ENCODE measurements at regions not wholly inside any gene's neighbourhood (a gene's known extent, or its start where the extent isn't known, plus 50 kb on each side); places are given as distances from the start of the nearest gene placed in this dataset.

DNA sequence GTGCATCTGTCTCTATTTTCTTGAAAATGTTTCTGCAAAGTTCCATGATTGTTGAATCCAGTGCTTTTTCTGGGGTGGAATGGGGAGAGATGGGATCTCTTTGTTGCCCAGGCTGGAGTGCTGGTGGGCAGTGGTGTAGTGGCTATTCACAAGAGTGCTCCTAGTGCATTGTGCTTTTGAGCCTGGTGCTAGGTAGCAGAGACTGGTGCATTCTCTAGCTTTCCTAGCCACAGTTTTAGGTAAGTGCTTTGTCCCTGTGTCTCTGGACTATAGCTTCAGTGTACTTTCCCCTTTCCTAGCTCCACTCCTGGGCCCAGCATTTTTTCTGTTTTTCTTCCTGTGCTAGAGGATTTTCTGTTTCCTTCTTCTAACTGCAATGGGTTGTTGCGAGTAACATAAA lies 825.6 kb downstream of the SLITRK6 start:
- TF ChIP-seq, protein P1, sequence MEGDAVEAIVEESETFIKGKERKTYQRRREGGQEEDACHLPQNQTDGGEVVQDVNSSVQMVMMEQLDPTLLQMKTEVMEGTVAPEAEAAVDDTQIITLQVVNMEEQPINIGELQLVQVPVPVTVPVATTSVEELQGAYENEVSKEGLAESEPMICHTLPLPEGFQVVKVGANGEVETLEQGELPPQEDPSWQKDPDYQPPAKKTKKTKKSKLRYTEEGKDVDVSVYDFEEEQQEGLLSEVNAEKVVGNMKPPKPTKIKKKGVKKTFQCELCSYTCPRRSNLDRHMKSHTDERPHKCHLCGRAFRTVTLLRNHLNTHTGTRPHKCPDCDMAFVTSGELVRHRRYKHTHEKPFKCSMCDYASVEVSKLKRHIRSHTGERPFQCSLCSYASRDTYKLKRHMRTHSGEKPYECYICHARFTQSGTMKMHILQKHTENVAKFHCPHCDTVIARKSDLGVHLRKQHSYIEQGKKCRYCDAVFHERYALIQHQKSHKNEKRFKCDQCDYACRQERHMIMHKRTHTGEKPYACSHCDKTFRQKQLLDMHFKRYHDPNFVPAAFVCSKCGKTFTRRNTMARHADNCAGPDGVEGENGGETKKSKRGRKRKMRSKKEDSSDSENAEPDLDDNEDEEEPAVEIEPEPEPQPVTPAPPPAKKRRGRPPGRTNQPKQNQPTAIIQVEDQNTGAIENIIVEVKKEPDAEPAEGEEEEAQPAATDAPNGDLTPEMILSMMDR (IDR thresholded peaks at IDR 0.05; ENCODE audit: insufficient read depth, low read depth, low read length, missing control alignments): no peak
- no peak for DNase-seq (ENCODE audit: low read depth)
- H3K4me3 ChIP-seq (ENCODE audit: low read depth, low read length): no peak overlapping the region

DNA sequence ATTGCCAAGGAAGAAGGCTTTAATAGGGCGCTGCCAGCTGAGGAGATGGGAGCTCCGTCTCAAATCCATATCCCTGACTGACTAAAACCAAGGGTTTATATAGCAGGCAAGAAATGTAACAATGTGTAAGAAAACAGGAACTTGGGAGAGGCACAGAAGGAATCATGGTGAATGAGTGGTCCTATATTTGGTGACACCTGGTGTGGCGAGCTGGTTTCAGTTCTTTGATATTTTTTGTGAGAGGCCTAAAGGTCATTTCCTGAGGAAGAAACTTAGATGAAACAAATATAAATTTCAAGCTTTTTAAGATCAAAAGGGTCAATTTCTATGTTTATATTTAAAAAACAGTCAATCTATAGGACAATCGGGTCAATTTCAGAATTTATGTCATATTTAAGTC lies 826.3 kb downstream of the SLITRK6 start:
- no peak overlapping the region for H3K4me3 ChIP-seq (ENCODE audit: low read depth, low read length)
- TF ChIP-seq, protein P1 (IDR thresholded peaks at IDR 0.05; ENCODE audit: insufficient read depth, low read depth, low read length, missing control alignments): no peak
- no peak for DNase-seq (ENCODE audit: low read depth)

DNA sequence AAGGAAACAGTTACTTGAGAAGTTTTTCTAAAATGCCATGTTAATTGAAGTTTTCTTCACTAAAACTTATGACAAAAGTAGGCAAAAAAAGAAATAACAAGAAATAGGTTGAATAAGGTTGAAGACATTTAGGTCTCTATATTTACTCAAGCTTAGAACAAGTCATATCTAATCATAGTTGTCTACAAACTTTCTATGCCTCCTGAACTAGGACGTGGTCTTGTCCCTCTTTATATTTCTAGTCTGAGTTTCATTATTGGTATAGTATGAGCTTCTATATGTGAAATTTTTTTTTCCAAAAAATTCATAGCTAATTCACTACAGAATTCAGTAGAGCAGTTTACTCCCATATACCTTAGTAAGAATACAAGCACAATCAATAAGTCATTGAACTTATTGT lies 836.4 kb downstream of the SLITRK6 start:
- TF ChIP-seq, protein P1 (IDR thresholded peaks at IDR 0.05; ENCODE audit: insufficient read depth, low read depth, low read length, missing control alignments): no peak
- DNase-seq (ENCODE audit: low read depth): no peak

DNA sequence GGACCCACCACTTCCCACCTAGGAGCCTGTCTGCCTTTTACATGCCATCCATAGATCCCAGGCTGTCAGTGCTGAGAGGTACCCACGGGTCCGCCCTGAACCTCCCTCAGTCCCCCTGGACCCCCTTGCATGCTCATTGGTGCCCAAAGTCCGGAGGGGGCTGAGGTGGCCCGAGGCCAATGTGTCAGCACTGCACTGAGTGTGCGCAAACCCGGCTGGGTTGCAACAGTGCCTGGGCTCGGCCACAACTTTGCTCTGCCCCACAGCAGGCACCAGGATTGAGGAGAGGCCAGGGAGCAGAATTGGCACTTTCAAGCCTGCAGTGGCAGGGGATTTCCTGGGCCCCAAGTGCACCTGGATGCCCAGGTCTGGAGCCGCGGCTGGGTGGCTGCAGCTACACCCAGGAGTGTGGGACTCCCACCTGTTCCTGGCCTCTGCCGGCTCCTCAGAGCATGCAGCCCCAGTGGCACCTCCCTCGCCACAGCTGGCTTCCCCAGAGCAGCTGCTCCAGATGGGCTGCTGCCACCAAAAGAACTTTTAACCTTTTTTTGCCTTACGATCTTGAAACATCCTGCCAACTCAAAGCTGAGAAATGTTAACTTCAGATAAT lies 837.0 kb downstream of the SLITRK6 start:
- TF ChIP-seq, protein P1 (IDR thresholded peaks at IDR 0.05; ENCODE audit: insufficient read depth, low read depth, low read length, missing control alignments): no peak
- no peak overlapping the region for H3K4me3 ChIP-seq (ENCODE audit: low read depth, low read length)
- no peak for DNase-seq (ENCODE audit: low read depth)

More for the DNA sequence above, 836.4 kb downstream of the SLITRK6 start:
- H3K4me3 ChIP-seq (ENCODE audit: low read depth, low read length): no peak overlapping the region

DNA sequence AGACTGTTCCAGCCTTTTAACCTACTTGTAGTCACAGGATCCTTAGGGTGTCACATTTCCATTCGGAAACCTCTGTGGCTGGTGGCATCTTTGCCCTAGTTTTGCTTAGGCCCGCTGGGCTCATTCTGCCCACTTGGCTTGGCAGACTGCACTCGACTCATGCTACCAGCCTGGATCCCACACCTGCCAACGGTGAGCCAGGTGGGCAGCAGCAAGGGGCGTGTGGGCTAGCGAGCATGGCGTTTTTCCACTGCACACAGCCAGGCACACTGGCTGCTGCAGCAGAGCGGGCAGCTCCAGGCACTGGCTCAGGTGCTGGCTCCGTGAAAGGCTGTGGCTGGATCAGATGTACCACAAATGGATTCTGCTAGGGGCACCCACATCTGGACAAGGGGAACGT lies 838.2 kb downstream of the SLITRK6 start:
- no peak for DNase-seq (ENCODE audit: low read depth)
- no peak overlapping the region for H3K4me3 ChIP-seq (ENCODE audit: low read depth, low read length)
- TF ChIP-seq, protein P1 (IDR thresholded peaks at IDR 0.05; ENCODE audit: insufficient read depth, low read depth, low read length, missing control alignments): no peak

DNA sequence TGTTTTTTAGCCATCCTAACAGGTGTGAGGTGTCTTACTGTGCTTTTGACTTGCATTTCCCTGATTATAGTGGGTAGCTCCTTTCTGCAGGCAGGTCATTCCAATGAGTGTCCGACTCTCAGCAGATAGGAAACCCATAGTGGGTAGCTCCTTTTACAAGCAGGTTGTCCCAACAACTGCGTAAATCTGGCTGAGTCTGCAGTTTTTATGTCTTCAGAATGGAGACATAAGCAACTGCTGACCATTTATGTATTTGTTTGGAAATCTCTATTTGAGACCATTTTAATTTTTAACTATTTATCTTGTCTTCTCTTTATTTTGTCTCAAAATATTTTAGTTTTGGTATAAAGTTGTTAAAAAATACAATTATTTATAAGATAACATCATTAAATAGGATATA lies 839.4 kb downstream of the SLITRK6 start:
- no peak overlapping the region for H3K4me3 ChIP-seq (ENCODE audit: low read depth, low read length)
- DNase-seq (ENCODE audit: low read depth): no peak
- TF ChIP-seq, protein P1 (IDR thresholded peaks at IDR 0.05; ENCODE audit: insufficient read depth, low read depth, low read length, missing control alignments): no peak

DNA sequence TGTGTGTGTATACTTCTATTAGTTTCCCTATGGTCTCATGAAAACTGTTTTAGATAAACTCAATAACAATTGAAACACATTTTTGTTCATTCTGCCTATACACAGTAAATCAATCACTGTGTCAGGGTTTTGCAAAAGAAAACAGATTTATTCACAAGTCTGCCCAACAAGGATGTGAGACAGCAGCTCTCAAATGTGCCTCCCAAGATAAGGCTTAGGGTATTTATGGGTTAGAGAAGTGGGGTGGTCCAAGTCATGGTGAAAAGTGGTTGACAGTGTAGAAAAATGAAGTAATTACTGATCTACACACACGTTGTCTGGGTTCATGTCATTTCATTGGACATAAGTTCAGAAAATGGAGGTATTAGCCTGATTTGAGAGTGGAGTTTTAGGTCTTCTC lies 844.6 kb downstream of the SLITRK6 start:
- no peak overlapping the region for H3K4me3 ChIP-seq (ENCODE audit: low read depth, low read length)
- TF ChIP-seq, protein P1 (IDR thresholded peaks at IDR 0.05; ENCODE audit: insufficient read depth, low read depth, low read length, missing control alignments): no peak

More for the DNA sequence above, 844.6 kb downstream of the SLITRK6 start:
- no peak for DNase-seq (ENCODE audit: low read depth)

Measured in GM12865 (cell line).